ENCODE measurements at regions not wholly inside any gene's neighbourhood (a gene's known extent, or its start where the extent isn't known, plus 50 kb on each side); places are given as distances from the start of the nearest gene placed in this dataset.

- no peak for TF ChIP-seq EZH2 (IDR thresholded peaks at IDR 0.05; ENCODE audit: borderline replicate concordance, insufficient read depth, low read depth, low read length, poor library complexity, severe bottlenecking)
- TF ChIP-seq CTCF (IDR thresholded peaks at IDR 0.05) = no peak
Observed at GRCh38 chrX:122850326-122850725, 333.8 kb upstream of the GRIA3 start.

Data from B cell (primary cell).